ENCODE measurements at regions not wholly inside any gene's neighbourhood (a gene's known extent, or its start where the extent isn't known, plus 50 kb on each side); places are given as distances from the start of the nearest gene placed in this dataset.

GRCh38 chr11:101686514-101686913 lies 102.7 kb upstream of the TRPC6 start:
- no peak for DNase-seq (ENCODE audit: low read depth, low spot score)

GRCh38 chr11:101668236-101668635 lies 84.4 kb upstream of the TRPC6 start:
- no peak for DNase-seq (ENCODE audit: low read depth, low spot score)
- in situ Hi-C loops (cut with HindIII; ENCODE audit: low pct_unique_long_range_greater_than_20kb, low sequenced_read_pairs), result no loop called here

More at GRCh38 chr11:101686514-101686913, 102.7 kb upstream of the TRPC6 start:
- in situ Hi-C loops (cut with HindIII; ENCODE audit: low pct_unique_long_range_greater_than_20kb, low sequenced_read_pairs), result no loop called here

DNA sequence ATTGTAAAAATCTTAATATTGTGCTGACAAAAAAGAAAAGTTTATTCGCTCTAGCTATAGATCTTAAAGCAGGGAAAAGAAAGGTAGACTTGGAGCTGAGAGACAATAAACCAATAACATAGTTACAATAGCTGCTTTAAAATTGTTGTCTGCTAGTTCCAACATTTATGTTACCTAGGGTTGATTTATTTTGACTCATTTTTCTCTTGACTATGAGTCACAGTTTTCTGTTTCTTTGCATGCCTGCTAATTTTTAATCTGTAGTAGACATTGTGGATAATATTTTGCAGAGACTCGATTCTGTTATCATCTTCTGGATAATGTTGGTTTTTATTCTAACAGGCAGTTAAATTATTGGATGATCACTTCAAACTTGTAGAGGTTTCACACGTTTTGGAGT lies 83.1 kb upstream of the TRPC6 start:
- DNase-seq (ENCODE audit: low read depth, low spot score), result no peak
- in situ Hi-C loops (cut with HindIII; ENCODE audit: low pct_unique_long_range_greater_than_20kb, low sequenced_read_pairs), result no loop called here

DNA sequence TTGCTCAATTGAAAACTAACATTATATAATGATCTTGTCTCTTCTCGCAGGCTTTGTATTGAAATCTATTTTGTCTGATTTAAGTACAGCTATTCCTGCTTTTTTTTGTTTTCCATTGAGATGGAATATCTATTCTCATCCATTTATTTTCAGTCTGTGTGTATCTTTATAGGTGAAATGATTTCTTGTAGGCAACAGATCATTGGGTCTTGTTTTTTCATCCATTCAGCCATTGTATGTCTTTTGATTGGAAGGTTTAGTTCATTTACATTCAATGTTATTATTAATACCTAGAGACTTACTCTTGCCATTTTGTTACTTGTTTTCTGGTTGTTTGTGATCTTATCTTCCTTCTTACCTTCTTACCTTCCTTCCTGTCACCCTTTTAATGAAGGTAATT lies 77.8 kb upstream of the TRPC6 start:
- in situ Hi-C loops (cut with HindIII; ENCODE audit: low pct_unique_long_range_greater_than_20kb, low sequenced_read_pairs), result no loop called here
- DNase-seq (ENCODE audit: low read depth, low spot score), result no peak
